ENCODE measurements at regions not wholly inside any gene's neighbourhood (a gene's known extent, or its start where the extent isn't known, plus 50 kb on each side); places are given as distances from the start of the nearest gene placed in this dataset.

DNA sequence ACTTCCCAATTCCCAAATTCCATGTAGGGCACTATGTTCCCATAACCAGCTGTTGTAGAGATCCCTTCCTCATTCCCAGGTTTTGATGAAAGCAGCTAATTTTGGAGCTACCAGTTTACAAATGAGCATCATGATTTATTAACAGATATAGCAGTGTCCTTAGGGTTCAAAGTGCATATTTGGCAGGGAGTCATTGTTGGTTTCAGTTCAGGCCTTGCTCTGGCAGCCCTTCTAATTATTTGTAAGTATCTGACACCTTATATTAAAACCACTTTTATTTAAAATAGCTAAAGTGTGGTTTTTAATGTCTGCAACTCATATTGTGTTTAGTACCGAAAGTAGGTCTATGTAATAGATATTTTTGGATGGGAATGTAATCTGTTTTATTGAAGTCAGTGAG is 518.5 kb downstream of the TLL1 start:
- H3K4me3 ChIP-seq (ENCODE audit: low read depth in 1 of 3, low read length in 3 of 3), result no peak overlapping the region
- DNase-seq (ENCODE audit: low spot score), result no peak
- no peak overlapping the region for H3K9ac ChIP-seq (ENCODE audit: low read depth in 1 of 2, low read length in 2 of 2)
- H3K27ac ChIP-seq (ENCODE audit: low read depth in 1 of 2, low read length in 2 of 2), result no peak overlapping the region
- no peaks in the 10 kb centered on the region for H3K4me1 ChIP-seq (ENCODE audit: control insufficient read depth in 4 of 4, insufficient read depth in 4 of 4, low read length in 3 of 4)
- TF ChIP-seq, protein P1, sequence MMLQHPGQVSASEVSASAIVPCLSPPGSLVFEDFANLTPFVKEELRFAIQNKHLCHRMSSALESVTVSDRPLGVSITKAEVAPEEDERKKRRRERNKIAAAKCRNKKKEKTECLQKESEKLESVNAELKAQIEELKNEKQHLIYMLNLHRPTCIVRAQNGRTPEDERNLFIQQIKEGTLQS (IDR thresholded peaks at IDR 0.05), result no peak
- TF ChIP-seq FOXA1 (IDR thresholded peaks at IDR 0.05), result no peak
- TF ChIP-seq TAF1 (conservative IDR thresholded peaks at IDR 0.05), result no peak
- TF ChIP-seq, protein P2, sequence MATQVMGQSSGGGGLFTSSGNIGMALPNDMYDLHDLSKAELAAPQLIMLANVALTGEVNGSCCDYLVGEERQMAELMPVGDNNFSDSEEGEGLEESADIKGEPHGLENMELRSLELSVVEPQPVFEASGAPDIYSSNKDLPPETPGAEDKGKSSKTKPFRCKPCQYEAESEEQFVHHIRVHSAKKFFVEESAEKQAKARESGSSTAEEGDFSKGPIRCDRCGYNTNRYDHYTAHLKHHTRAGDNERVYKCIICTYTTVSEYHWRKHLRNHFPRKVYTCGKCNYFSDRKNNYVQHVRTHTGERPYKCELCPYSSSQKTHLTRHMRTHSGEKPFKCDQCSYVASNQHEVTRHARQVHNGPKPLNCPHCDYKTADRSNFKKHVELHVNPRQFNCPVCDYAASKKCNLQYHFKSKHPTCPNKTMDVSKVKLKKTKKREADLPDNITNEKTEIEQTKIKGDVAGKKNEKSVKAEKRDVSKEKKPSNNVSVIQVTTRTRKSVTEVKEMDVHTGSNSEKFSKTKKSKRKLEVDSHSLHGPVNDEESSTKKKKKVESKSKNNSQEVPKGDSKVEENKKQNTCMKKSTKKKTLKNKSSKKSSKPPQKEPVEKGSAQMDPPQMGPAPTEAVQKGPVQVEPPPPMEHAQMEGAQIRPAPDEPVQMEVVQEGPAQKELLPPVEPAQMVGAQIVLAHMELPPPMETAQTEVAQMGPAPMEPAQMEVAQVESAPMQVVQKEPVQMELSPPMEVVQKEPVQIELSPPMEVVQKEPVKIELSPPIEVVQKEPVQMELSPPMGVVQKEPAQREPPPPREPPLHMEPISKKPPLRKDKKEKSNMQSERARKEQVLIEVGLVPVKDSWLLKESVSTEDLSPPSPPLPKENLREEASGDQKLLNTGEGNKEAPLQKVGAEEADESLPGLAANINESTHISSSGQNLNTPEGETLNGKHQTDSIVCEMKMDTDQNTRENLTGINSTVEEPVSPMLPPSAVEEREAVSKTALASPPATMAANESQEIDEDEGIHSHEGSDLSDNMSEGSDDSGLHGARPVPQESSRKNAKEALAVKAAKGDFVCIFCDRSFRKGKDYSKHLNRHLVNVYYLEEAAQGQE (IDR thresholded peaks at IDR 0.05), result no peak
- no peak for TF ChIP-seq RXRA (IDR thresholded peaks at IDR 0.05)
- no peak for TF ChIP-seq GABPA (IDR thresholded peaks at IDR 0.05 in 1 of 2, conservative IDR thresholded peaks at IDR 0.05 in 1 of 2)
- no peak for TF ChIP-seq SP1 (IDR thresholded peaks at IDR 0.05)
- TF ChIP-seq JUND (IDR thresholded peaks at IDR 0.05), result no peak
- TF ChIP-seq, protein P3, sequence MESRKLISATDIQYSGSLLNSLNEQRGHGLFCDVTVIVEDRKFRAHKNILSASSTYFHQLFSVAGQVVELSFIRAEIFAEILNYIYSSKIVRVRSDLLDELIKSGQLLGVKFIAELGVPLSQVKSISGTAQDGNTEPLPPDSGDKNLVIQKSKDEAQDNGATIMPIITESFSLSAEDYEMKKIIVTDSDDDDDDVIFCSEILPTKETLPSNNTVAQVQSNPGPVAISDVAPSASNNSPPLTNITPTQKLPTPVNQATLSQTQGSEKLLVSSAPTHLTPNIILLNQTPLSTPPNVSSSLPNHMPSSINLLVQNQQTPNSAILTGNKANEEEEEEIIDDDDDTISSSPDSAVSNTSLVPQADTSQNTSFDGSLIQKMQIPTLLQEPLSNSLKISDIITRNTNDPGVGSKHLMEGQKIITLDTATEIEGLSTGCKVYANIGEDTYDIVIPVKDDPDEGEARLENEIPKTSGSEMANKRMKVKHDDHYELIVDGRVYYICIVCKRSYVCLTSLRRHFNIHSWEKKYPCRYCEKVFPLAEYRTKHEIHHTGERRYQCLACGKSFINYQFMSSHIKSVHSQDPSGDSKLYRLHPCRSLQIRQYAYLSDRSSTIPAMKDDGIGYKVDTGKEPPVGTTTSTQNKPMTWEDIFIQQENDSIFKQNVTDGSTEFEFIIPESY (IDR thresholded peaks at IDR 0.05), result no peak
- TF ChIP-seq YY1 (IDR thresholded peaks at IDR 0.05), result no peak
- TF ChIP-seq RAD21 (IDR thresholded peaks at IDR 0.05), result no peak
- TF ChIP-seq, protein P4, sequence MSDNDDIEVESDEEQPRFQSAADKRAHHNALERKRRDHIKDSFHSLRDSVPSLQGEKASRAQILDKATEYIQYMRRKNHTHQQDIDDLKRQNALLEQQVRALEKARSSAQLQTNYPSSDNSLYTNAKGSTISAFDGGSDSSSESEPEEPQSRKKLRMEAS (IDR thresholded peaks at IDR 0.05), result no peak
- no peak for TF ChIP-seq NR2F2 (IDR thresholded peaks at IDR 0.05)
- TF ChIP-seq HNF4G (IDR thresholded peaks at IDR 0.05), result no peak
- peaks cover 0 to 3% (median 0%) of the 10 kb centered on the region in 4 donors for H3K9me3 ChIP-seq (ENCODE audit: control insufficient read depth in 4 of 4, low read length in 3 of 4)
- WGBS, result 70% methylated on average over 1 of the region's 1 CpG
- H3K27me3 ChIP-seq (ENCODE audit: control insufficient read depth in 4 of 4, insufficient read depth in 4 of 4, low read length in 3 of 4), result no peaks in the 10 kb centered on the region
- no peaks in the 10 kb centered on the region for H3K36me3 ChIP-seq (ENCODE audit: control insufficient read depth in 4 of 4, insufficient read depth in 3 of 4, low read depth in 1 of 4, low read length in 3 of 4)

DNA sequence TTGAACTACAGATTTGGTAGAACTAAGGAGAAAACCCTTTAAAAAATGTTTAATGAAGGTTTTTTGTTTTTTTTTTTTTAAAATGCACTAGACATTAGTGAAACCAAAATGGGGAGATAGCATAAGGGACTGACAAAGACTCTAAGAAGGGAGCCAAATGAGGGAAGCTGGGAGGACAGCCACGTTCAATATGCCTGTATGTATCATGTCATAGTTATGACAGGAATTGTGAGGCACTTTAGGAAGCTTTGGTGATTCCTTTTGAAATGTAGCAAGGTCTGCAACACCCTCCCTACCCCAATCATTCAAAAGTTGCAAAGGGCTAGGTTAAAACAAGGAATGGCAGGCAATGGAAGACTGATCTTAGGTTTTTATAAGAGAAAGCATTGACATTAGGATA is 526.0 kb downstream of the TLL1 start:
- no peaks in the 10 kb centered on the region for H3K27me3 ChIP-seq (ENCODE audit: control insufficient read depth in 4 of 4, insufficient read depth in 4 of 4, low read length in 3 of 4)
- H3K9me3 ChIP-seq (ENCODE audit: control insufficient read depth in 4 of 4, low read length in 3 of 4), result peaks cover 0 to 2% (median 0%) of the 10 kb centered on the region in 4 donors
- no peaks in the 10 kb centered on the region for H3K36me3 ChIP-seq (ENCODE audit: control insufficient read depth in 4 of 4, insufficient read depth in 3 of 4, low read depth in 1 of 4, low read length in 3 of 4)
- H3K27ac ChIP-seq (ENCODE audit: low read depth in 1 of 2, low read length in 2 of 2), result no peak overlapping the region
- TF ChIP-seq JUND (IDR thresholded peaks at IDR 0.05) (no peak), SP1 (IDR thresholded peaks at IDR 0.05) (no peak), RXRA (IDR thresholded peaks at IDR 0.05) (no peak), TAF1 (conservative IDR thresholded peaks at IDR 0.05) (no peak)
- TF ChIP-seq, protein P5, sequence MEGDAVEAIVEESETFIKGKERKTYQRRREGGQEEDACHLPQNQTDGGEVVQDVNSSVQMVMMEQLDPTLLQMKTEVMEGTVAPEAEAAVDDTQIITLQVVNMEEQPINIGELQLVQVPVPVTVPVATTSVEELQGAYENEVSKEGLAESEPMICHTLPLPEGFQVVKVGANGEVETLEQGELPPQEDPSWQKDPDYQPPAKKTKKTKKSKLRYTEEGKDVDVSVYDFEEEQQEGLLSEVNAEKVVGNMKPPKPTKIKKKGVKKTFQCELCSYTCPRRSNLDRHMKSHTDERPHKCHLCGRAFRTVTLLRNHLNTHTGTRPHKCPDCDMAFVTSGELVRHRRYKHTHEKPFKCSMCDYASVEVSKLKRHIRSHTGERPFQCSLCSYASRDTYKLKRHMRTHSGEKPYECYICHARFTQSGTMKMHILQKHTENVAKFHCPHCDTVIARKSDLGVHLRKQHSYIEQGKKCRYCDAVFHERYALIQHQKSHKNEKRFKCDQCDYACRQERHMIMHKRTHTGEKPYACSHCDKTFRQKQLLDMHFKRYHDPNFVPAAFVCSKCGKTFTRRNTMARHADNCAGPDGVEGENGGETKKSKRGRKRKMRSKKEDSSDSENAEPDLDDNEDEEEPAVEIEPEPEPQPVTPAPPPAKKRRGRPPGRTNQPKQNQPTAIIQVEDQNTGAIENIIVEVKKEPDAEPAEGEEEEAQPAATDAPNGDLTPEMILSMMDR (IDR thresholded peaks at IDR 0.05; ENCODE audit: low read depth, low read length, missing input control), result no peak
- H3K9ac ChIP-seq (ENCODE audit: low read depth in 1 of 2, low read length in 2 of 2), result no peak overlapping the region
- H3K4me1 ChIP-seq (ENCODE audit: control insufficient read depth in 4 of 4, insufficient read depth in 4 of 4, low read length in 3 of 4), result no peaks in the 10 kb centered on the region
- 32% methylated on average over 1 of the region's 1 CpG for WGBS
- no peak overlapping the region for H3K4me3 ChIP-seq (ENCODE audit: low read depth in 1 of 3, low read length in 3 of 3)
- no peak for DNase-seq (ENCODE audit: low spot score)

All from liver (tissue), 8 donors.